Body of pancreas (tissue), 4 donors: ENCODE measurements at regions not wholly inside any gene's neighbourhood (a gene's known extent, or its start where the extent isn't known, plus 50 kb on each side); places are given as distances from the start of the nearest gene placed in this dataset.

Experiments
- ATAC-seq: fragments of 150-250 bp; one replicate; pipeline ENCODE4 v1.9.1; 2016
- DNase-seq, 4 donors: peaks; one replicate each; pipeline ENCODE4 v3.0.0-alpha.2; 2019
- H3K27ac ChIP-seq, 4 donors: fragments of 200-600 bp; sonication (generic); 1 replicate in 3 of 4; 2 replicates in 1 of 4; pipeline versions ENCODE4 v1.5.1 to v1.6.1; 2016 to 2019; ENCODE audit warnings: mild to moderate bottlenecking in 1 of 4, mixed read lengths in 1 of 4, moderate library complexity in 1 of 4
- H3K27me3 ChIP-seq, 2 donors: fragments of 200-600 bp; sonication (generic); one replicate each; pipeline ENCODE4 v1.6.0; 2016; ENCODE audit warnings: mild to moderate bottlenecking in 1 of 2
- H3K36me3 ChIP-seq, 2 donors: fragments of 200-600 bp; sonication (generic); replicated peaks in 1 of 2; 2 replicates each; pipeline ENCODE4 v1.5.1; 2016; ENCODE audit warnings: low read depth in 2 of 2; ENCODE audit not compliant: insufficient read depth in 1 of 2
- H3K4me1 ChIP-seq: fragments of 200-600 bp; sonication (generic); one replicate; pipeline ENCODE4 v1.6.0; 2016
- H3K4me3 ChIP-seq, 2 donors: fragments of 200-600 bp; sonication (generic); 1 replicate in 1 of 2; 2 replicates in 1 of 2; pipeline ENCODE4 v1.5.1; 2016 to 2019
- H3K9me3 ChIP-seq, 3 donors: fragments of 200-600 bp; sonication (generic); 1 replicate in 2 of 3; 2 replicates in 1 of 3; pipeline ENCODE4 v1.5.1; 2016
- CTCF ChIP-seq, 7 experiments: fragments of 450-650 bp in 4 of 7; fragments of 200-600 bp in 3 of 7; sonication (generic) in 3 of 7; IDR thresholded peaks; one replicate each; pipeline ENCODE4 v1.5.1; 2016 to 2019; ENCODE audit warnings: antibody characterized with exemption in 7 of 7
- POLR2A ChIP-seq, 3 donors: fragments of 450-650 bp; IDR thresholded peaks; one replicate each; pipeline ENCODE4 v1.6.1; 2016; ENCODE audit warnings: antibody characterized with exemption in 3 of 3, mild to moderate bottlenecking in 2 of 3
- WGBS, 2 donors: methylation state at CpG; one replicate each; pipeline ENCODE4 v1.1.5; 2017; 5-methylcytosine and 5-hydroxymethylcytosine counted together
- intact Hi-C: fragments of 100-400 bp; cut with DNase I; formaldehyde crosslinking; loops from one replicate; pipeline ENCODE4 v1.15.1; 2023

GRCh38 chr3:124398594-124398993 lies 331.7 kb upstream of the UMPS start:
- 93 to 96% methylated on average over 3 to 7 of the region's 7 CpGs for WGBS, 2 donors
- DNase-seq: no peak
- intact Hi-C loops: no loop called here
- Histone ChIP-seq H3K36me3 (no peaks in the 10 kb centered on the region), H3K27me3 (no peaks in the 10 kb centered on the region), H3K27ac (no peak overlapping the region), H3K4me3 (no peak overlapping the region), H3K9me3 (no peaks in the 10 kb centered on the region), H3K4me1 (no peaks in the 10 kb centered on the region)
- TF ChIP-seq CTCF (IDR thresholded peaks at IDR 0.05) (no peak), POLR2A (IDR thresholded peaks at IDR 0.05) (no peak)
- no peak for ATAC-seq

- Histone ChIP-seq H3K4me3 (no peak overlapping the region), H3K27me3 (no peaks in the 10 kb centered on the region), H3K9me3 (no peaks in the 10 kb centered on the region), H3K27ac (no peak overlapping the region), H3K4me1 (no peaks in the 10 kb centered on the region), H3K36me3 (no peaks in the 10 kb centered on the region)
- 90% methylated on average over 2 of the region's 2 CpGs for WGBS, 2 donors
- TF ChIP-seq POLR2A (IDR thresholded peaks at IDR 0.05): no peak
- intact Hi-C loops: no loop called here
- DNase-seq (no peak), ATAC-seq (no peak)
These were observed 328.4 kb upstream of the UMPS start for GRCh38 chr3:124401843-124402242.

GRCh38 chr3:124402791-124403190 lies 327.5 kb upstream of the UMPS start:
- no peak overlapping the region for H3K27ac ChIP-seq
- TF ChIP-seq POLR2A (IDR thresholded peaks at IDR 0.05) (no peak), CTCF (IDR thresholded peaks at IDR 0.05) (no peak)
- 73 to 85% methylated on average over 4 of the region's 4 CpGs for WGBS, 2 donors
- no peaks in the 10 kb centered on the region for H3K9me3 ChIP-seq
- intact Hi-C loops: no loop called here
- H3K36me3 ChIP-seq: no peaks in the 10 kb centered on the region
- no peak for DNase-seq
- H3K4me1 ChIP-seq: no peaks in the 10 kb centered on the region
- no peaks in the 10 kb centered on the region for H3K27me3 ChIP-seq
- no peak for ATAC-seq
- no peak overlapping the region for H3K4me3 ChIP-seq

- 74 to 75% methylated on average over 4 of the region's 4 CpGs for WGBS, 2 donors
- Histone ChIP-seq H3K36me3 (no peaks in the 10 kb centered on the region), H3K4me3 (no peak overlapping the region), H3K27me3 (no peaks in the 10 kb centered on the region), H3K27ac (no peak overlapping the region), H3K9me3 (no peaks in the 10 kb centered on the region), H3K4me1 (no peaks in the 10 kb centered on the region)
- TF ChIP-seq CTCF (IDR thresholded peaks at IDR 0.05) (no peak), POLR2A (IDR thresholded peaks at IDR 0.05) (no peak)
- DNase-seq: no peak
- no peak for ATAC-seq
- intact Hi-C loops: no loop called here
These were observed 325.6 kb upstream of the UMPS start for GRCh38 chr3:124404621-124405020.

GRCh38 chr3:124407260-124407659 lies 323.0 kb upstream of the UMPS start:
- no peaks in the 10 kb centered on the region for H3K27me3 ChIP-seq
- ATAC-seq: no peak
- no peak overlapping the region for H3K27ac ChIP-seq
- no peaks in the 10 kb centered on the region for H3K4me1 ChIP-seq
- DNase-seq: no peak
- intact Hi-C loops: no loop called here
- WGBS, 2 donors: 92 to 100% methylated on average over 1 of the region's 1 CpG
- H3K4me3 ChIP-seq: no peak overlapping the region
- H3K36me3 ChIP-seq: no peaks in the 10 kb centered on the region
- H3K9me3 ChIP-seq: no peaks in the 10 kb centered on the region
- TF ChIP-seq POLR2A (IDR thresholded peaks at IDR 0.05) (no peak), CTCF (IDR thresholded peaks at IDR 0.05) (no peak)
